Liver (tissue), 7 donors: ENCODE measurements at regions not wholly inside any gene's neighbourhood (a gene's known extent, or its start where the extent isn't known, plus 50 kb on each side); places are given as distances from the start of the nearest gene placed in this dataset.
"Not testable (repeated sequence)": the region's sequence is repeated elsewhere in the genome, so short reads cannot be mapped to it uniquely, and the experiment has no call there.

Experiments used
- DNase-seq: peaks from one replicate; pipeline ENCODE4 v3.0.0-alpha.2; 2017; ENCODE audit warnings: low spot score
- H3K27ac ChIP-seq, 2 donors: one replicate each; pipeline ENCODE4 v1.7.0; 2013; ENCODE audit warnings: inconsistent platforms in 2 of 2, low read length in 2 of 2, control low read depth in 1 of 2, low read depth in 1 of 2, mild to moderate bottlenecking in 1 of 2
- H3K27me3 ChIP-seq, 4 donors: one replicate each; pipeline versions ENCODE4 v1.6.1 to v1.7.0; 2013; ENCODE audit warnings: low read length in 3 of 4, inconsistent platforms in 1 of 4, mild to moderate bottlenecking in 1 of 4, moderate library complexity in 1 of 4; ENCODE audit not compliant: control insufficient read depth in 4 of 4, insufficient read depth in 4 of 4
- H3K36me3 ChIP-seq, 4 donors: one replicate each; pipeline versions ENCODE4 v1.6.1 to v1.7.0; 2013; ENCODE audit warnings: low read length in 3 of 4, mild to moderate bottlenecking in 3 of 4, low read depth in 1 of 4, moderate library complexity in 1 of 4; ENCODE audit not compliant: control insufficient read depth in 4 of 4, insufficient read depth in 3 of 4
- H3K4me1 ChIP-seq, 4 donors: one replicate each; pipeline versions ENCODE4 v1.6.1 to v1.7.0; 2013; ENCODE audit warnings: low read length in 3 of 4, mild to moderate bottlenecking in 3 of 4, moderate library complexity in 1 of 4; ENCODE audit not compliant: control insufficient read depth in 4 of 4, insufficient read depth in 4 of 4
- H3K4me3 ChIP-seq, 3 donors: one replicate each; pipeline versions ENCODE4 v1.6.1 to v1.7.0; 2013; ENCODE audit warnings: low read length in 3 of 3, control low read depth in 1 of 3, low read depth in 1 of 3, mild to moderate bottlenecking in 1 of 3
- H3K9ac ChIP-seq, 2 donors: one replicate each; pipeline ENCODE4 v1.7.0; 2013; ENCODE audit warnings: low read length in 2 of 2, mild to moderate bottlenecking in 2 of 2, moderate library complexity in 2 of 2, control low read depth in 1 of 2, low read depth in 1 of 2
- H3K9me3 ChIP-seq, 4 donors: one replicate each; pipeline versions ENCODE4 v1.6.1 to v1.7.0; 2013; ENCODE audit warnings: low read length in 3 of 4; ENCODE audit not compliant: control insufficient read depth in 4 of 4
- EGR1 ChIP-seq, 2 donors: IDR thresholded peaks; 2 replicates each; pipeline ENCODE4 v1.6.1; 2016 to 2018; ENCODE audit warnings: antibody characterized with exemption in 2 of 2, low read depth in 2 of 2
- FOXA2 ChIP-seq: IDR thresholded peaks from 2 replicates; pipeline ENCODE4 v1.6.1; 2016; ENCODE audit warnings: antibody characterized with exemption
- HNF4A ChIP-seq, 2 donors: conservative IDR thresholded peaks; 2 replicates each; pipeline ENCODE4 v1.6.1; 2016; ENCODE audit warnings: antibody characterized with exemption in 2 of 2, mild to moderate bottlenecking in 2 of 2
- HNF4G ChIP-seq: IDR thresholded peaks from 2 replicates; pipeline ENCODE4 v1.6.1; 2016; ENCODE audit warnings: antibody characterized with exemption
- JUND ChIP-seq, 2 donors: IDR thresholded peaks; 2 replicates each; pipeline ENCODE4 v1.6.1; 2016; ENCODE audit warnings: antibody characterized with exemption in 2 of 2
- MAX ChIP-seq: IDR thresholded peaks from 2 replicates; pipeline ENCODE4 v1.6.1; 2016; ENCODE audit warnings: antibody characterized with exemption
- NR2F2 ChIP-seq: IDR thresholded peaks from 2 replicates; pipeline ENCODE4 v1.6.1; 2016; ENCODE audit warnings: antibody characterized with exemption
- RAD21 ChIP-seq, 2 donors: IDR thresholded peaks; 2 replicates each; pipeline ENCODE4 v1.6.1; 2016; ENCODE audit warnings: antibody characterized with exemption in 2 of 2, mild to moderate bottlenecking in 2 of 2
- RXRA ChIP-seq, 2 donors: IDR thresholded peaks; 2 replicates each; pipeline ENCODE4 v1.6.1; 2017 to 2018; ENCODE audit warnings: antibody characterized with exemption in 2 of 2, mild to moderate bottlenecking in 1 of 2
- SP1 ChIP-seq: IDR thresholded peaks from 2 replicates; pipeline ENCODE4 v1.6.1; 2018; ENCODE audit warnings: antibody characterized with exemption, mild to moderate bottlenecking
- TAF1 ChIP-seq: conservative IDR thresholded peaks from 2 replicates; pipeline ENCODE4 v1.6.1; 2016; ENCODE audit warnings: antibody characterized with exemption, mild to moderate bottlenecking
- YY1 ChIP-seq: IDR thresholded peaks from 2 replicates; pipeline ENCODE4 v1.6.1; 2016; ENCODE audit warnings: antibody characterized with exemption, mild to moderate bottlenecking
- WGBS: extraction: QIAGEN DNeasy Blood & Tissue Kit; methylation state at CpG from one replicate; pipeline ENCODE4 v1.1.7; 2013; 5-methylcytosine and 5-hydroxymethylcytosine counted together
- TF ChIP-seq, protein P1 (sequence below): IDR thresholded peaks from 2 replicates; pipeline ENCODE4 v1.6.1; 2016; ENCODE audit warnings: antibody characterized with exemption
- TF ChIP-seq, protein P2 (sequence below): IDR thresholded peaks from 2 replicates; pipeline ENCODE4 v1.6.1; 2016; ENCODE audit warnings: antibody characterized with exemption, mild to moderate bottlenecking
- donor health status: healthy.
- donor health status: healthy.
- donor health status: healthy.
- donor health status: healthy.

DNA sequence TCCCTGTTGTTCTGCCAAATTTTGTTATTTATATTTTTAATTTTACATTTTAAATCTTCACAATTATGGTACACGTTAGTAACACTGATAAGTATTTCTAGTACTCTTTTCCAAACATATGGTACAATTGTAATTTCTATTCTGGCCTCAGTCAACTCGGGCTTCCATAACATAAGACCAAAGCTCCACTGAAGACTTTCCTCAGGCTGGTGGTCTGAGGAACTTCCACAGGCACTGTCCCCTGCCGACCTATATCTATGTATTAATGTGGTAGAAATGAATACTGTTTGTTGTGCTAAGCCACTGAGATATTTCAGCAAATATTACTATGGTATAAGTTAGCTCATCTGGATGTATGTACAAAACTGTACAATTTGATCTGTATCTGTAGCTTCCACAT is 407.6 kb upstream of the ZNF804A start:
- WGBS = 76% methylated on average over 3 of the region's 3 CpGs
- peaks cover 0 to 1% (median 0%) of the 10 kb centered on the region in 4 donors for H3K9me3 ChIP-seq
- H3K4me3 ChIP-seq = no peak overlapping the region
- TF ChIP-seq YY1 = no peak
- TF ChIP-seq JUND (IDR thresholded peaks at IDR 0.05) = no peak
- TF ChIP-seq, protein P1, sequence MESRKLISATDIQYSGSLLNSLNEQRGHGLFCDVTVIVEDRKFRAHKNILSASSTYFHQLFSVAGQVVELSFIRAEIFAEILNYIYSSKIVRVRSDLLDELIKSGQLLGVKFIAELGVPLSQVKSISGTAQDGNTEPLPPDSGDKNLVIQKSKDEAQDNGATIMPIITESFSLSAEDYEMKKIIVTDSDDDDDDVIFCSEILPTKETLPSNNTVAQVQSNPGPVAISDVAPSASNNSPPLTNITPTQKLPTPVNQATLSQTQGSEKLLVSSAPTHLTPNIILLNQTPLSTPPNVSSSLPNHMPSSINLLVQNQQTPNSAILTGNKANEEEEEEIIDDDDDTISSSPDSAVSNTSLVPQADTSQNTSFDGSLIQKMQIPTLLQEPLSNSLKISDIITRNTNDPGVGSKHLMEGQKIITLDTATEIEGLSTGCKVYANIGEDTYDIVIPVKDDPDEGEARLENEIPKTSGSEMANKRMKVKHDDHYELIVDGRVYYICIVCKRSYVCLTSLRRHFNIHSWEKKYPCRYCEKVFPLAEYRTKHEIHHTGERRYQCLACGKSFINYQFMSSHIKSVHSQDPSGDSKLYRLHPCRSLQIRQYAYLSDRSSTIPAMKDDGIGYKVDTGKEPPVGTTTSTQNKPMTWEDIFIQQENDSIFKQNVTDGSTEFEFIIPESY = no peak
- no peak for TF ChIP-seq RXRA (IDR thresholded peaks at IDR 0.05)
- TF ChIP-seq NR2F2 = no peak
- TF ChIP-seq EGR1 (IDR thresholded peaks at IDR 0.05; ENCODE audit: low read depth in 2 of 2) = no peak
- no peak for TF ChIP-seq TAF1
- TF ChIP-seq RAD21 (IDR thresholded peaks at IDR 0.05) = no peak
- no peak for TF ChIP-seq HNF4A (conservative IDR thresholded peaks at IDR 0.05)
- no peak for TF ChIP-seq HNF4G
- TF ChIP-seq FOXA2 = no peak
- no peak for DNase-seq
- H3K4me1 ChIP-seq = no peaks in the 10 kb centered on the region
- H3K27ac ChIP-seq = no peak overlapping the region
- no peaks in the 10 kb centered on the region for H3K27me3 ChIP-seq
- no peaks in the 10 kb centered on the region for H3K36me3 ChIP-seq
- H3K9ac ChIP-seq = no peak overlapping the region

DNA sequence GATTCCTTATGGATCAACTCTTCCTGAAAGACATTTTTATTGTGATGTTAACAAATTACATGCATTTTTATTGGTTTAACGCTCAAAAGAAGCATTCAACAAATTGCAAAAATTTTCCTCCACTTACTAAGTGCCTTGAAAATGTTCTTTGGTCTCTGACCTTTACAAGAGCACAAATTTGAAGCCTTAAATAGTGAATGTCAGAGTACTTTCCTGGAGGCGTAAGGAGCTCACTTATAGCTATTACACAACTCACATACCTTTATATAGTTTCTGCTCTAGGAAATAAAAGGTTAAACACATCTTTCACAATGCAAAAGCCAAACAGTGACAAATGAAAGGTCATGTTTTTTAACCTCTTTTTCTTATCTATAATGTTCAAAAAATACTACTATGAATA is 405.7 kb upstream of the ZNF804A start:
- Histone ChIP-seq H3K27ac (no peak overlapping the region), H3K4me3 (no peak overlapping the region), H3K4me1 (no peaks in the 10 kb centered on the region), H3K9ac (no peak overlapping the region), H3K9me3 (no peaks in the 10 kb centered on the region), H3K36me3 (no peaks in the 10 kb centered on the region), H3K27me3 (no peaks in the 10 kb centered on the region)
- 81% methylated on average over 2 of the region's 2 CpGs for WGBS
- no peak for TF ChIP-seq NR2F2
- TF ChIP-seq FOXA2 = no peak
- TF ChIP-seq EGR1 (IDR thresholded peaks at IDR 0.05; ENCODE audit: low read depth in 2 of 2) = no peak
- no peak for TF ChIP-seq MAX
- no peak for TF ChIP-seq JUND (IDR thresholded peaks at IDR 0.05)
- TF ChIP-seq TAF1 = no peak
- TF ChIP-seq, protein P2, sequence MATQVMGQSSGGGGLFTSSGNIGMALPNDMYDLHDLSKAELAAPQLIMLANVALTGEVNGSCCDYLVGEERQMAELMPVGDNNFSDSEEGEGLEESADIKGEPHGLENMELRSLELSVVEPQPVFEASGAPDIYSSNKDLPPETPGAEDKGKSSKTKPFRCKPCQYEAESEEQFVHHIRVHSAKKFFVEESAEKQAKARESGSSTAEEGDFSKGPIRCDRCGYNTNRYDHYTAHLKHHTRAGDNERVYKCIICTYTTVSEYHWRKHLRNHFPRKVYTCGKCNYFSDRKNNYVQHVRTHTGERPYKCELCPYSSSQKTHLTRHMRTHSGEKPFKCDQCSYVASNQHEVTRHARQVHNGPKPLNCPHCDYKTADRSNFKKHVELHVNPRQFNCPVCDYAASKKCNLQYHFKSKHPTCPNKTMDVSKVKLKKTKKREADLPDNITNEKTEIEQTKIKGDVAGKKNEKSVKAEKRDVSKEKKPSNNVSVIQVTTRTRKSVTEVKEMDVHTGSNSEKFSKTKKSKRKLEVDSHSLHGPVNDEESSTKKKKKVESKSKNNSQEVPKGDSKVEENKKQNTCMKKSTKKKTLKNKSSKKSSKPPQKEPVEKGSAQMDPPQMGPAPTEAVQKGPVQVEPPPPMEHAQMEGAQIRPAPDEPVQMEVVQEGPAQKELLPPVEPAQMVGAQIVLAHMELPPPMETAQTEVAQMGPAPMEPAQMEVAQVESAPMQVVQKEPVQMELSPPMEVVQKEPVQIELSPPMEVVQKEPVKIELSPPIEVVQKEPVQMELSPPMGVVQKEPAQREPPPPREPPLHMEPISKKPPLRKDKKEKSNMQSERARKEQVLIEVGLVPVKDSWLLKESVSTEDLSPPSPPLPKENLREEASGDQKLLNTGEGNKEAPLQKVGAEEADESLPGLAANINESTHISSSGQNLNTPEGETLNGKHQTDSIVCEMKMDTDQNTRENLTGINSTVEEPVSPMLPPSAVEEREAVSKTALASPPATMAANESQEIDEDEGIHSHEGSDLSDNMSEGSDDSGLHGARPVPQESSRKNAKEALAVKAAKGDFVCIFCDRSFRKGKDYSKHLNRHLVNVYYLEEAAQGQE = no peak
- no peak for TF ChIP-seq RXRA (IDR thresholded peaks at IDR 0.05)
- DNase-seq = no peak

- H3K9ac ChIP-seq = no peak overlapping the region
- no peaks in the 10 kb centered on the region for H3K36me3 ChIP-seq
- no peaks in the 10 kb centered on the region for H3K9me3 ChIP-seq
- H3K27me3 ChIP-seq = no peaks in the 10 kb centered on the region
- WGBS = 71% methylated on average over 5 of the region's 5 CpGs
- no peak for TF ChIP-seq SP1
- TF ChIP-seq TAF1 = no peak
- no peak for TF ChIP-seq HNF4G
- no peak for TF ChIP-seq EGR1 (IDR thresholded peaks at IDR 0.05; ENCODE audit: low read depth in 2 of 2)
- no peak overlapping the region for H3K4me3 ChIP-seq
- DNase-seq = no peak
- no peak overlapping the region for H3K27ac ChIP-seq
- H3K4me1 ChIP-seq = no peaks in the 10 kb centered on the region
These were observed 400.9 kb upstream of the ZNF804A start for GRCh38 chr2:184197413-184197812.

DNA sequence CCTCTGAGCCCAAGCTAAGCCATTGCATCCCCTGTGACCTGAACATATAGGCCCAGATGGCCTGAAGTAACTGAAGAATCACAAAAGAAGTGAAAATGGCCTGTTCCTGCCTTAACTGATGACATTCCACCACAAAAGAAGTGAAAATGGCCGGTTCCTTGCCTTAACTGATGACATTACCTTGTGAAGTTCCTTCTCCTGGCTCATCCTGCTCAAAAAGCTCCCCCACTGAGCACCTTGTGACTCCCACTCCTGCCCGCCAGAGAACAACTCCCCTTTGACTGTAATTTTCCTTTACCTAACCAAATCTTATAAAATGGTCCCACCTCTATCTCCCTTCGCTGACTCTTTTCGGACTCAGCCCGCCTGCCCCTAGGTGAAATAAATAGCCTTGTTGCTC is 399.5 kb upstream of the ZNF804A start:
- H3K27ac ChIP-seq, H3K4me3 ChIP-seq, H3K36me3 ChIP-seq, H3K9me3 ChIP-seq, H3K9ac ChIP-seq, H3K4me1 ChIP-seq, H3K27me3 ChIP-seq, DNase-seq: not testable (repeated sequence)
- 86% methylated on average over 5 of the region's 5 CpGs for whole genome bisulfite sequencing
